ENCODE measurements at regions not wholly inside any gene's neighbourhood (a gene's known extent, or its start where the extent isn't known, plus 50 kb on each side); places are given as distances from the start of the nearest gene placed in this dataset.
A peak's percentile ranks its signal among the peaks of the same experiment; 100 is the strongest.

DNA sequence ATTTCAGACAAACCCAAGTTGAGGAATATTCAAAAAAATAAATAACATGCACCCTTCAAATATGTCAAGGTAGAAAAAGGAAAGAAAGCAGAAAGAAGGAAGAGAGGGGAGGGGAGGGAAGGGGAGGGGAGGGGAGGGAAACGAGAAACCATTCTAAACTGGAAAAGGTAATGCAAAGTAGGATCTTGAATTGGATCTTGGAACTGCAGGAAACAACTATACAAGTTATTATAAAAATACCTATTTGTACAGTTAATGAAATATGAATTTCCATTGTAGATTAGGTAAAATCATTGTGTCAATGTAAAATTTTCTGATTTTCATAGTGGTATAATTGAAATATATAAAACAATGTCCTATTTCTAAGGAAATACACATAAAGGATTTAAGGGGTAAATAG, 668.4 kb downstream of the FAT4 start:
- in situ Hi-C loops (cut with MboI) = no loop called here
- Histone ChIP-seq H2AFZ (no peak overlapping the region), H3K27me3 (replicated peaks; ENCODE audit: insufficient read depth) (no peaks in the 10 kb centered on the region), H3K36me3 (ENCODE audit: low read depth) (no peaks in the 10 kb centered on the region), H3K4me3 (no peak overlapping the region), H3K27ac (no peak overlapping the region), H3K79me2 (ENCODE audit: insufficient read depth) (no peaks in the 10 kb centered on the region), H3K4me1 (ENCODE audit: insufficient read depth) (no peaks in the 10 kb centered on the region), H3F3A (ENCODE audit: insufficient read depth) (no peaks in the 10 kb centered on the region), H3K9ac (no peak overlapping the region), H4K20me1 (ENCODE audit: insufficient read depth) (no peaks in the 10 kb centered on the region), H3K4me2 (ENCODE audit: unreplicated experiment) (no peak overlapping the region), H3K9me2 (ENCODE audit: insufficient read depth) (no peaks in the 10 kb centered on the region; the same call in 1 of the 2 replicates), H3K9me3 (ENCODE audit: low read depth) (no peaks in the 10 kb centered on the region)
- TF ChIP-seq EZH2phosphoT487 (IDR thresholded peaks at IDR 0.05; ENCODE audit: insufficient read depth, low read depth) (no peak), EZH2 (IDR thresholded peaks at IDR 0.05; ENCODE audit: insufficient read depth, poor library complexity, severe bottlenecking) (no peak)
- no peak for DNase-seq
- WGBS, 2 experiments (ENCODE audit: low coverage in 1 of 2, low lambda C conversion rate in 2 of 2, missing lambda C conversion rate in 2 of 2) = 97% methylated on average over 1 of the region's 1 CpG; no CpG with 5 or more reads in 1 of the 2 experiments

- Histone ChIP-seq H3F3A (ENCODE audit: insufficient read depth) (no peaks in the 10 kb centered on the region), H3K27ac (no peak overlapping the region), H3K4me2 (ENCODE audit: unreplicated experiment) (no peak overlapping the region), H2AFZ (peak overlapping the region; percentile 56), H4K20me1 (ENCODE audit: insufficient read depth) (no peaks in the 10 kb centered on the region), H3K4me3 (no peak overlapping the region), H3K9me2 (ENCODE audit: insufficient read depth) (no peaks in the 10 kb centered on the region; the same call in 1 of the 2 replicates), H3K4me1 (ENCODE audit: insufficient read depth) (no peaks in the 10 kb centered on the region), H3K36me3 (ENCODE audit: low read depth) (no peaks in the 10 kb centered on the region), H3K79me2 (ENCODE audit: insufficient read depth) (no peaks in the 10 kb centered on the region), H3K9me3 (ENCODE audit: low read depth) (no peaks in the 10 kb centered on the region), H3K27me3 (replicated peaks; ENCODE audit: insufficient read depth) (no peaks in the 10 kb centered on the region), H3K9ac (no peak overlapping the region)
- in situ Hi-C loops (cut with MboI) = no loop called here
- WGBS, 2 experiments (ENCODE audit: low coverage in 1 of 2, low lambda C conversion rate in 2 of 2, missing lambda C conversion rate in 2 of 2) = 61 to 66% methylated on average over 3 of the region's 3 CpGs
- DNase-seq = no peak
- TF ChIP-seq EZH2 (IDR thresholded peaks at IDR 0.05; ENCODE audit: insufficient read depth, poor library complexity, severe bottlenecking) (no peak), EZH2phosphoT487 (IDR thresholded peaks at IDR 0.05; ENCODE audit: insufficient read depth, low read depth) (no peak)
Measured at GRCh38 chr4:125985856-125986255, 671.1 kb downstream of the FAT4 start.

GRCh38 chr4:125986307-125986706, 671.6 kb downstream of the FAT4 start:
- Histone ChIP-seq H2AFZ (no peak overlapping the region), H3K4me1 (ENCODE audit: insufficient read depth) (no peaks in the 10 kb centered on the region), H3K79me2 (ENCODE audit: insufficient read depth) (no peaks in the 10 kb centered on the region), H3K27ac (no peak overlapping the region), H3F3A (ENCODE audit: insufficient read depth) (no peaks in the 10 kb centered on the region), H3K36me3 (ENCODE audit: low read depth) (no peaks in the 10 kb centered on the region), H3K4me3 (no peak overlapping the region), H3K9ac (no peak overlapping the region), H3K27me3 (replicated peaks; ENCODE audit: insufficient read depth) (no peaks in the 10 kb centered on the region), H3K9me2 (ENCODE audit: insufficient read depth) (no peaks in the 10 kb centered on the region; the same call in 1 of the 2 replicates), H4K20me1 (ENCODE audit: insufficient read depth) (no peaks in the 10 kb centered on the region), H3K9me3 (ENCODE audit: low read depth) (no peaks in the 10 kb centered on the region), H3K4me2 (ENCODE audit: unreplicated experiment) (no peak overlapping the region)
- in situ Hi-C loops (cut with MboI) = no loop called here
- no peak for DNase-seq
- TF ChIP-seq EZH2 (IDR thresholded peaks at IDR 0.05; ENCODE audit: insufficient read depth, poor library complexity, severe bottlenecking) (no peak), EZH2phosphoT487 (IDR thresholded peaks at IDR 0.05; ENCODE audit: insufficient read depth, low read depth) (no peak)
- 88% methylated on average over 7 of the region's 7 CpGs for WGBS, 2 experiments (ENCODE audit: low coverage in 1 of 2, low lambda C conversion rate in 2 of 2, missing lambda C conversion rate in 2 of 2)

DNA sequence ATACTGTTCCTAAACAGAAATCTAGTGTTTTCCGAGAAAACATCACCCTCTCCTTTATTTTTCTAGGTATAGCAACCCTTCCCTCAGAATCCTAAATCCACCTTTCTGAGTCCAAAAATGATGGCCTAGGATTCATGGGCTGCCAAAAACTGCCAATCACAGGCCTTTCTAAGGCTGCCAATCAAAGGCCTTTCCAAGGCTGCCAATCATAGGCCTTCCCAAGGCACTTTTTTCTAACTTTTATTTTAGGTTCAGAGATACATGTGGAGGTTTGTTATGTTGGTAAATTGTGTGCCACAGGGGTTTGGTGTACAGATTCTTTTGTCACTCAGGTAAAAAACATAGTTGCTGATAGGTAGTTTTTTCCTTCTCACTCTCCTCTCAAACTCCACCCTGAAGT, 673.7 kb downstream of the FAT4 start:
- H3K79me2 ChIP-seq (ENCODE audit: insufficient read depth) = no peaks in the 10 kb centered on the region
- H3K4me1 ChIP-seq (ENCODE audit: insufficient read depth) = no peaks in the 10 kb centered on the region
- no peaks in the 10 kb centered on the region for H3K9me2 ChIP-seq (ENCODE audit: insufficient read depth)
- no peaks in the 10 kb centered on the region for H3F3A ChIP-seq (ENCODE audit: insufficient read depth)
- no peaks in the 10 kb centered on the region for H3K36me3 ChIP-seq (ENCODE audit: low read depth)
- no peak for TF ChIP-seq EZH2 (IDR thresholded peaks at IDR 0.05; ENCODE audit: insufficient read depth, poor library complexity, severe bottlenecking)
- no peak for TF ChIP-seq EZH2phosphoT487 (IDR thresholded peaks at IDR 0.05; ENCODE audit: insufficient read depth, low read depth)
- WGBS, 2 experiments (ENCODE audit: low coverage in 1 of 2, low lambda C conversion rate in 2 of 2, missing lambda C conversion rate in 2 of 2) = 95 to 97% methylated on average over 1 of the region's 1 CpG
- no peak for DNase-seq
- H3K4me2 ChIP-seq (ENCODE audit: unreplicated experiment) = no peak overlapping the region
- in situ Hi-C loops (cut with MboI) = no loop called here
- no peaks in the 10 kb centered on the region for H3K9me3 ChIP-seq (ENCODE audit: low read depth)
- no peak overlapping the region for H3K4me3 ChIP-seq
- H3K27ac ChIP-seq = no peak overlapping the region
- H3K9ac ChIP-seq = no peak overlapping the region
- no peaks in the 10 kb centered on the region for H3K27me3 ChIP-seq (replicated peaks; ENCODE audit: insufficient read depth)
- H4K20me1 ChIP-seq (ENCODE audit: insufficient read depth) = no peaks in the 10 kb centered on the region
- no peak overlapping the region for H2AFZ ChIP-seq

DNA sequence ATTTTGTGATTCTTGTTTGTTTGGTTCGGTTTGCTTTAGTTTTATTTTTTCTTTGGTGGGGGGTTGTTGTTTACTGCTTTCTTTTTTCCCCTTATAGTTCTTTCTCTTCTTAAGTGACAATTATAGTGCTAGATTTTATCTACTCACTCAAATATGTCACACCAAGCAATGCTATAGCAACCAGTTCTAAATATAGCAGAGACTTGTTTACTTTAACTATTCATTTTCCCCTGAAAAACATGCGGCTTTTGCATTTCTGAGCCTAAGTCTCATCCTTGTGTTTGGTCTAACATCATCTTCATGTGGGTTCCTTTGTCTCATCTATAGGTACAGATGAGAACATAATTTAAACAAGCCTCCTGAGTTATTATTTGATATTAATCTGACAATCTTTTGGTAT, 676.6 kb downstream of the FAT4 start:
- H3K27me3 ChIP-seq (replicated peaks; ENCODE audit: insufficient read depth) = no peaks in the 10 kb centered on the region
- H3K36me3 ChIP-seq (ENCODE audit: low read depth) = no peaks in the 10 kb centered on the region
- H3F3A ChIP-seq (ENCODE audit: insufficient read depth) = no peaks in the 10 kb centered on the region
- in situ Hi-C loops (cut with MboI) = no loop called here
- DNase-seq = no peak
- 91 to 95% methylated on average over 2 of the region's 2 CpGs for WGBS, 2 experiments (ENCODE audit: low coverage in 1 of 2, low lambda C conversion rate in 2 of 2, missing lambda C conversion rate in 2 of 2)
- no peak overlapping the region for H3K9ac ChIP-seq
- H3K4me3 ChIP-seq = no peak overlapping the region
- TF ChIP-seq EZH2 (IDR thresholded peaks at IDR 0.05; ENCODE audit: insufficient read depth, poor library complexity, severe bottlenecking) = no peak
- no peak for TF ChIP-seq EZH2phosphoT487 (IDR thresholded peaks at IDR 0.05; ENCODE audit: insufficient read depth, low read depth)
- no peaks in the 10 kb centered on the region for H4K20me1 ChIP-seq (ENCODE audit: insufficient read depth)
- H2AFZ ChIP-seq = no peak overlapping the region
- H3K79me2 ChIP-seq (ENCODE audit: insufficient read depth) = no peaks in the 10 kb centered on the region
- no peaks in the 10 kb centered on the region for H3K9me2 ChIP-seq (ENCODE audit: insufficient read depth)
- no peak overlapping the region for H3K27ac ChIP-seq
- H3K4me2 ChIP-seq (ENCODE audit: unreplicated experiment) = no peak overlapping the region
- H3K9me3 ChIP-seq (ENCODE audit: low read depth) = no peaks in the 10 kb centered on the region
- H3K4me1 ChIP-seq (ENCODE audit: insufficient read depth) = no peaks in the 10 kb centered on the region

Measured in GM23248 (cell line).